Endothelial cell of umbilical vein (primary cell): ENCODE measurements at regions not wholly inside any gene's neighbourhood (a gene's known extent, or its start where the extent isn't known, plus 50 kb on each side); places are given as distances from the start of the nearest gene placed in this dataset.
"Not testable (repeated sequence)": the region's sequence is repeated elsewhere in the genome, so short reads cannot be mapped to it uniquely, and the experiment has no call there.

Experiments used
- CTCF ChIP-seq, 2 donors: IDR thresholded peaks; 1 replicate in 1 of 2; 2 replicates in 1 of 2; pipeline ENCODE4 v1.5.1; 2011; ENCODE audit warnings: low read length in 2 of 2, mild to moderate bottlenecking in 2 of 2, moderate library complexity in 2 of 2, control low read depth in 1 of 2, inconsistent platforms in 1 of 2, low read depth in 1 of 2; ENCODE audit not compliant: insufficient read depth in 1 of 2; ENCODE audit errors: extremely low read depth in 1 of 2
- JUN ChIP-seq: IDR thresholded peaks from 2 replicates; pipeline ENCODE4 v1.6.1; 2011; ENCODE audit warnings: borderline replicate concordance, low read depth; ENCODE audit not compliant: insufficient read length, insufficient read depth

GRCh38 chr6:57901445-57901844 is 584.0 kb downstream of the PRIM2 start:
- TF ChIP-seq CTCF (IDR thresholded peaks at IDR 0.05; ENCODE audit: extremely low read depth in 1 of 2, insufficient read depth in 1 of 2, low read depth in 1 of 2, low read length in 2 of 2); JUN: not testable (repeated sequence)
